GM23338 (cell line): ENCODE measurements at regions not wholly inside any gene's neighbourhood (a gene's known extent, or its start where the extent isn't known, plus 50 kb on each side); places are given as distances from the start of the nearest gene placed in this dataset.

ENCODE experiments used
- ATAC-seq: fragments of 200-7000 bp; cut with Tn5 transposase; 3 replicates; pipeline ENCODE4 v1.9.1; 2020
- DNase-seq: peaks from one replicate; pipeline ENCODE4 v3.0.0-alpha.2; 2015; ENCODE audit warnings: low spot score
- H2AFZ ChIP-seq: fragments of 200-600 bp; sonication (generic); 2 replicates; pipeline ENCODE4 v1.8.0; 2016; ENCODE audit warnings: antibody characterized with exemption, mild to moderate bottlenecking, moderate library complexity
- H3F3A ChIP-seq: fragments of 200-600 bp; sonication (generic); replicated peaks from 2 replicates; pipeline ENCODE4 v1.8.0; 2017; ENCODE audit warnings: antibody characterized with exemption, mixed run types, low read depth
- H3K27ac ChIP-seq: fragments of 200-600 bp; sonication (generic); 2 replicates; pipeline ENCODE4 v1.6.1; 2016; ENCODE audit warnings: low read depth
- H3K27me3 ChIP-seq: fragments of 200-600 bp; sonication (generic); 2 replicates; pipeline ENCODE4 v1.8.0; 2016; ENCODE audit warnings: mild to moderate bottlenecking, mixed run types, moderate library complexity; ENCODE audit not compliant: insufficient read depth
- H3K36me3 ChIP-seq: fragments of 200-600 bp; sonication (generic); 2 replicates; pipeline ENCODE4 v1.8.0; 2016; ENCODE audit warnings: mild to moderate bottlenecking; ENCODE audit not compliant: insufficient read depth
- H3K4me1 ChIP-seq: fragments of 200-600 bp; sonication (generic); 2 replicates; pipeline ENCODE4 v1.8.0; 2016; ENCODE audit warnings: mild to moderate bottlenecking, moderate library complexity; ENCODE audit not compliant: insufficient read depth
- H3K4me2 ChIP-seq: fragments of 200-600 bp; sonication (generic); 2 replicates; pipeline ENCODE4 v1.7.1; 2017; ENCODE audit warnings: mixed run types
- H3K4me3 ChIP-seq: fragments of 200-600 bp; sonication (generic); 2 replicates; pipeline ENCODE4 v1.6.1; 2016; ENCODE audit warnings: mixed run types
- H3K79me2 ChIP-seq: fragments of 200-600 bp; sonication (generic); replicated peaks from 2 replicates; pipeline ENCODE4 v1.8.0; 2017; ENCODE audit warnings: mild to moderate bottlenecking; ENCODE audit not compliant: insufficient read depth
- H3K9me2 ChIP-seq: fragments of 200-600 bp; sonication (generic); 2 replicates; pipeline ENCODE4 v1.8.0; 2017; ENCODE audit not compliant: insufficient read depth
- H4K20me1 ChIP-seq: fragments of 200-600 bp; sonication (generic); replicated peaks from 2 replicates; pipeline ENCODE4 v1.8.0; 2017; ENCODE audit warnings: mild to moderate bottlenecking; ENCODE audit not compliant: insufficient read depth
- H3K27ac Mint-ChIP-seq: 2 replicates; pipeline ENCODE4 v1.8.0; 2020; ENCODE audit warnings: inconsistent platforms, mild to moderate bottlenecking, moderate library complexity, mixed read lengths
- H3K27me3 Mint-ChIP-seq: 3 replicates; pipeline ENCODE4 v1.8.0; 2022; ENCODE audit warnings: low read depth, mild to moderate bottlenecking, moderate library complexity, mixed read lengths, inconsistent platforms; ENCODE audit not compliant: insufficient read depth, poor library complexity
- H3K36me3 Mint-ChIP-seq: 3 replicates; pipeline ENCODE4 v1.8.0; 2021; ENCODE audit warnings: low read depth, mild to moderate bottlenecking, inconsistent platforms, moderate library complexity, mixed read lengths
- H3K4me1 Mint-ChIP-seq: 3 replicates; pipeline ENCODE4 v1.8.0; 2020; ENCODE audit warnings: mild to moderate bottlenecking, inconsistent platforms, mixed read lengths
- H3K4me3 Mint-ChIP-seq: 3 replicates; pipeline ENCODE4 v1.8.0; 2021; ENCODE audit warnings: moderate library complexity, mild to moderate bottlenecking, inconsistent platforms, mixed read lengths
- H3K9me3 Mint-ChIP-seq: 3 replicates; pipeline ENCODE4 v1.8.0; 2020; ENCODE audit warnings: moderate library complexity, mild to moderate bottlenecking, inconsistent platforms, mixed read lengths
- ETS1 ChIP-seq: IDR thresholded peaks from 2 replicates; pipeline ENCODE4 v1.6.1; 2016; ENCODE audit warnings: antibody characterized with exemption
- EZH2 ChIP-seq: fragments of 200-600 bp; sonication (generic); IDR thresholded peaks from one replicate; pipeline ENCODE4 v1.8.0; 2017; ENCODE audit warnings: antibody characterized with exemption, mild to moderate bottlenecking, low read depth; ENCODE audit not compliant: unreplicated experiment
- EZH2phosphoT487 ChIP-seq: fragments of 200-600 bp; sonication (generic); IDR thresholded peaks from one replicate; pipeline ENCODE4 v1.8.1; 2018; ENCODE audit warnings: antibody characterized with exemption; ENCODE audit not compliant: unreplicated experiment
- JUNB ChIP-seq: IDR thresholded peaks from one replicate; pipeline ENCODE4 v1.6.1; 2016; ENCODE audit warnings: antibody characterized with exemption; ENCODE audit not compliant: unreplicated experiment
- NANOG ChIP-seq: IDR thresholded peaks from 2 replicates; pipeline ENCODE4 v1.6.1; 2016; ENCODE audit warnings: antibody characterized with exemption, borderline replicate concordance
- POLR2AphosphoS5 ChIP-seq: IDR thresholded peaks from 2 replicates; pipeline ENCODE4 v1.6.1; 2016; ENCODE audit warnings: antibody characterized with exemption, low read depth
- STAT1 ChIP-seq: IDR thresholded peaks from one replicate; pipeline ENCODE4 v1.6.1; 2016; ENCODE audit warnings: antibody characterized with exemption; ENCODE audit not compliant: unreplicated experiment
- ZNF114 ChIP-seq: fragments of 250-450 bp; sonication (Bioruptor Pico); IDR thresholded peaks from 2 replicates; pipeline ENCODE4 v1.5.0; 2020; ENCODE audit warnings: mild to moderate bottlenecking, moderate library complexity
- ZNF331 ChIP-seq: fragments of 250-450 bp; sonication (Bioruptor Pico); IDR thresholded peaks from 2 replicates; pipeline ENCODE4 v1.5.0; 2020; ENCODE audit warnings: low read depth, mild to moderate bottlenecking, moderate library complexity
- TF ChIP-seq, protein P1 (sequence below): fragments of 250-450 bp; sonication (Bioruptor Pico); IDR thresholded peaks from 2 replicates; pipeline ENCODE4 v1.5.0; 2020; ENCODE audit warnings: mild to moderate bottlenecking, moderate library complexity
- TF ChIP-seq, protein P2 (sequence below): IDR thresholded peaks from one replicate; pipeline ENCODE4 v1.6.1; 2018; ENCODE audit warnings: antibody characterized with exemption; ENCODE audit not compliant: unreplicated experiment
- TF ChIP-seq, protein P3 (sequence below), 2 experiments: fragments of 200-600 bp in 1 of 2; sonication (generic) in 1 of 2; conservative IDR thresholded peaks; 2 replicates each; pipeline versions ENCODE4 v1.5.1 to v1.6.1; 2016 to 2017; ENCODE audit warnings: antibody characterized with exemption in 2 of 2, low read depth in 2 of 2, mild to moderate bottlenecking in 2 of 2, moderate library complexity in 1 of 2

GRCh38 chr2:35063836-35064235 lies 1291.7 kb upstream of the CRIM1 start:
- Histone ChIP-seq H3K79me2 (no peaks in the 10 kb centered on the region), H3K9me2 (no peaks in the 10 kb centered on the region), H3K4me1 (no peaks in the 10 kb centered on the region), H3K4me3 (no peak overlapping the region), H2AFZ (no peak overlapping the region), H3K36me3 (no peaks in the 10 kb centered on the region), H3F3A (no peaks in the 10 kb centered on the region), H4K20me1 (no peaks in the 10 kb centered on the region), H3K27me3 (no peaks in the 10 kb centered on the region), H3K27ac (no peak overlapping the region), H3K4me2 (no peak overlapping the region)
- TF ChIP-seq, protein P1, sequence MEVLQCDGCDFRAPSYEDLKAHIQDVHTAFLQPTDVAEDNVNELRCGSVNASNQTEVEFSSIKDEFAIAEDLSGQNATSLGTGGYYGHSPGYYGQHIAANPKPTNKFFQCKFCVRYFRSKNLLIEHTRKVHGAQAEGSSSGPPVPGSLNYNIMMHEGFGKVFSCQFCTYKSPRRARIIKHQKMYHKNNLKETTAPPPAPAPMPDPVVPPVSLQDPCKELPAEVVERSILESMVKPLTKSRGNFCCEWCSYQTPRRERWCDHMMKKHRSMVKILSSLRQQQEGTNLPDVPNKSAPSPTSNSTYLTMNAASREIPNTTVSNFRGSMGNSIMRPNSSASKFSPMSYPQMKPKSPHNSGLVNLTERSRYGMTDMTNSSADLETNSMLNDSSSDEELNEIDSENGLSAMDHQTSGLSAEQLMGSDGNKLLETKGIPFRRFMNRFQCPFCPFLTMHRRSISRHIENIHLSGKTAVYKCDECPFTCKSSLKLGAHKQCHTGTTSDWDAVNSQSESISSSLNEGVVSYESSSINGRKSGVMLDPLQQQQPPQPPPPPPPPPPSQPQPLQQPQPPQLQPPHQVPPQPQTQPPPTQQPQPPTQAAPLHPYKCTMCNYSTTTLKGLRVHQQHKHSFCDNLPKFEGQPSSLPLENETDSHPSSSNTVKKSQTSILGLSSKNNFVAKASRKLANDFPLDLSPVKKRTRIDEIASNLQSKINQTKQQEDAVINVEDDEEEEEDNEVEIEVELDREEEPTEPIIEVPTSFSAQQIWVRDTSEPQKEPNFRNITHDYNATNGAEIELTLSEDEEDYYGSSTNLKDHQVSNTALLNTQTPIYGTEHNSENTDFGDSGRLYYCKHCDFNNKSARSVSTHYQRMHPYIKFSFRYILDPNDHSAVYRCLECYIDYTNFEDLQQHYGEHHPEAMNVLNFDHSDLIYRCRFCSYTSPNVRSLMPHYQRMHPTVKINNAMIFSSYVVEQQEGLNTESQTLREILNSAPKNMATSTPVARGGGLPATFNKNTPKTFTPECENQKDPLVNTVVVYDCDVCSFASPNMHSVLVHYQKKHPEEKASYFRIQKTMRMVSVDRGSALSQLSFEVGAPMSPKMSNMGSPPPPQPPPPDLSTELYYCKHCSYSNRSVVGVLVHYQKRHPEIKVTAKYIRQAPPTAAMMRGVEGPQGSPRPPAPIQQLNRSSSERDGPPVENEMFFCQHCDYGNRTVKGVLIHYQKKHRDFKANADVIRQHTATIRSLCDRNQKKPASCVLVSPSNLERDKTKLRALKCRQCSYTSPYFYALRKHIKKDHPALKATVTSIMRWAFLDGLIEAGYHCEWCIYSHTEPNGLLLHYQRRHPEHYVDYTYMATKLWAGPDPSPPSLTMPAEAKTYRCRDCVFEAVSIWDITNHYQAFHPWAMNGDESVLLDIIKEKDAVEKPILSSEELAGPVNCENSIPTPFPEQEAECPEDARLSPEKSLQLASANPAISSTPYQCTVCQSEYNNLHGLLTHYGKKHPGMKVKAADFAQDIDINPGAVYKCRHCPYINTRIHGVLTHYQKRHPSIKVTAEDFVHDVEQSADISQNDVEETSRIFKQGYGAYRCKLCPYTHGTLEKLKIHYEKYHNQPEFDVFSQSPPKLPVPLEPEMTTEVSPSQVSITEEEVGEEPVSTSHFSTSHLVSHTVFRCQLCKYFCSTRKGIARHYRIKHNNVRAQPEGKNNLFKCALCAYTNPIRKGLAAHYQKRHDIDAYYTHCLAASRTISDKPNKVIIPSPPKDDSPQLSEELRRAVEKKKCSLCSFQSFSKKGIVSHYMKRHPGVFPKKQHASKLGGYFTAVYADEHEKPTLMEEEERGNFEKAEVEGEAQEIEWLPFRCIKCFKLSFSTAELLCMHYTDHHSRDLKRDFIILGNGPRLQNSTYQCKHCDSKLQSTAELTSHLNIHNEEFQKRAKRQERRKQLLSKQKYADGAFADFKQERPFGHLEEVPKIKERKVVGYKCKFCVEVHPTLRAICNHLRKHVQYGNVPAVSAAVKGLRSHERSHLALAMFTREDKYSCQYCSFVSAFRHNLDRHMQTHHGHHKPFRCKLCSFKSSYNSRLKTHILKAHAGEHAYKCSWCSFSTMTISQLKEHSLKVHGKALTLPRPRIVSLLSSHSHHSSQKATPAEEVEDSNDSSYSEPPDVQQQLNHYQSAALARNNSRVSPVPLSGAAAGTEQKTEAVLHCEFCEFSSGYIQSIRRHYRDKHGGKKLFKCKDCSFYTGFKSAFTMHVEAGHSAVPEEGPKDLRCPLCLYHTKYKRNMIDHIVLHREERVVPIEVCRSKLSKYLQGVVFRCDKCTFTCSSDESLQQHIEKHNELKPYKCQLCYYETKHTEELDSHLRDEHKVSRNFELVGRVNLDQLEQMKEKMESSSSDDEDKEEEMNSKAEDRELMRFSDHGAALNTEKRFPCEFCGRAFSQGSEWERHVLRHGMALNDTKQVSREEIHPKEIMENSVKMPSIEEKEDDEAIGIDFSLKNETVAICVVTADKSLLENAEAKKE (CRISPR knock-in tag), result no peak
- TF ChIP-seq JUNB, result no peak
- TF ChIP-seq, protein P2, sequence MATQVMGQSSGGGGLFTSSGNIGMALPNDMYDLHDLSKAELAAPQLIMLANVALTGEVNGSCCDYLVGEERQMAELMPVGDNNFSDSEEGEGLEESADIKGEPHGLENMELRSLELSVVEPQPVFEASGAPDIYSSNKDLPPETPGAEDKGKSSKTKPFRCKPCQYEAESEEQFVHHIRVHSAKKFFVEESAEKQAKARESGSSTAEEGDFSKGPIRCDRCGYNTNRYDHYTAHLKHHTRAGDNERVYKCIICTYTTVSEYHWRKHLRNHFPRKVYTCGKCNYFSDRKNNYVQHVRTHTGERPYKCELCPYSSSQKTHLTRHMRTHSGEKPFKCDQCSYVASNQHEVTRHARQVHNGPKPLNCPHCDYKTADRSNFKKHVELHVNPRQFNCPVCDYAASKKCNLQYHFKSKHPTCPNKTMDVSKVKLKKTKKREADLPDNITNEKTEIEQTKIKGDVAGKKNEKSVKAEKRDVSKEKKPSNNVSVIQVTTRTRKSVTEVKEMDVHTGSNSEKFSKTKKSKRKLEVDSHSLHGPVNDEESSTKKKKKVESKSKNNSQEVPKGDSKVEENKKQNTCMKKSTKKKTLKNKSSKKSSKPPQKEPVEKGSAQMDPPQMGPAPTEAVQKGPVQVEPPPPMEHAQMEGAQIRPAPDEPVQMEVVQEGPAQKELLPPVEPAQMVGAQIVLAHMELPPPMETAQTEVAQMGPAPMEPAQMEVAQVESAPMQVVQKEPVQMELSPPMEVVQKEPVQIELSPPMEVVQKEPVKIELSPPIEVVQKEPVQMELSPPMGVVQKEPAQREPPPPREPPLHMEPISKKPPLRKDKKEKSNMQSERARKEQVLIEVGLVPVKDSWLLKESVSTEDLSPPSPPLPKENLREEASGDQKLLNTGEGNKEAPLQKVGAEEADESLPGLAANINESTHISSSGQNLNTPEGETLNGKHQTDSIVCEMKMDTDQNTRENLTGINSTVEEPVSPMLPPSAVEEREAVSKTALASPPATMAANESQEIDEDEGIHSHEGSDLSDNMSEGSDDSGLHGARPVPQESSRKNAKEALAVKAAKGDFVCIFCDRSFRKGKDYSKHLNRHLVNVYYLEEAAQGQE, result no peak
- no peak for TF ChIP-seq STAT1
- TF ChIP-seq, protein P3, sequence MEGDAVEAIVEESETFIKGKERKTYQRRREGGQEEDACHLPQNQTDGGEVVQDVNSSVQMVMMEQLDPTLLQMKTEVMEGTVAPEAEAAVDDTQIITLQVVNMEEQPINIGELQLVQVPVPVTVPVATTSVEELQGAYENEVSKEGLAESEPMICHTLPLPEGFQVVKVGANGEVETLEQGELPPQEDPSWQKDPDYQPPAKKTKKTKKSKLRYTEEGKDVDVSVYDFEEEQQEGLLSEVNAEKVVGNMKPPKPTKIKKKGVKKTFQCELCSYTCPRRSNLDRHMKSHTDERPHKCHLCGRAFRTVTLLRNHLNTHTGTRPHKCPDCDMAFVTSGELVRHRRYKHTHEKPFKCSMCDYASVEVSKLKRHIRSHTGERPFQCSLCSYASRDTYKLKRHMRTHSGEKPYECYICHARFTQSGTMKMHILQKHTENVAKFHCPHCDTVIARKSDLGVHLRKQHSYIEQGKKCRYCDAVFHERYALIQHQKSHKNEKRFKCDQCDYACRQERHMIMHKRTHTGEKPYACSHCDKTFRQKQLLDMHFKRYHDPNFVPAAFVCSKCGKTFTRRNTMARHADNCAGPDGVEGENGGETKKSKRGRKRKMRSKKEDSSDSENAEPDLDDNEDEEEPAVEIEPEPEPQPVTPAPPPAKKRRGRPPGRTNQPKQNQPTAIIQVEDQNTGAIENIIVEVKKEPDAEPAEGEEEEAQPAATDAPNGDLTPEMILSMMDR (conservative IDR thresholded peaks at IDR 0.05; ENCODE audit: low read depth in 2 of 2), result no peak
- no peak for TF ChIP-seq ZNF114
- TF ChIP-seq EZH2phosphoT487, result no peak
- TF ChIP-seq ETS1, result no peak
- TF ChIP-seq POLR2AphosphoS5, result no peak
- TF ChIP-seq EZH2, result no peak
- no peak for TF ChIP-seq NANOG
- no peak for TF ChIP-seq ZNF331
- ATAC-seq (no peak), DNase-seq (no peak)
- H3K4me3 Mint-ChIP-seq, result no peak overlapping the region
- peaks cover 4% of the 10 kb centered on the region; the same call in 1 of the 3 replicates for H3K9me3 Mint-ChIP-seq
- no peak overlapping the region for H3K27ac Mint-ChIP-seq
- no peaks in the 10 kb centered on the region for H3K36me3 Mint-ChIP-seq
- H3K4me1 Mint-ChIP-seq, result no peaks in the 10 kb centered on the region
- peaks cover 2% of the 10 kb centered on the region for H3K27me3 Mint-ChIP-seq
